ENCODE measurements at regions not wholly inside any gene's neighbourhood (a gene's known extent, or its start where the extent isn't known, plus 50 kb on each side); places are given as distances from the start of the nearest gene placed in this dataset.

GRCh38 chr15:70242951-70243685 is 145.4 kb upstream of the TLE3 start:
- Histone ChIP-seq H3K36me3 (ENCODE audit: insufficient read depth, low read length) (no peaks in the 10 kb centered on the region), H3K9ac (ENCODE audit: insufficient read length) (no peak overlapping the region), H3K9me3 (ENCODE audit: low read depth, low read length) (no peaks in the 10 kb centered on the region), H3K27ac (no peak overlapping the region), H3K4me3 (no peak overlapping the region)
- DNase-seq (ENCODE audit: low read depth, low spot score) = no peak
- TF ChIP-seq POLR2AphosphoS5 (IDR thresholded peaks at IDR 0.05; ENCODE audit: borderline replicate concordance, low read depth, low read length) (no peak), EZH2 (IDR thresholded peaks at IDR 0.05) (no peak), FOXP2 (optimal IDR thresholded peaks at IDR 0.05; ENCODE audit: control extremely low read depth, extremely low read length, insufficient read depth) (no peak)

GRCh38 chr15:70241561-70242320 is 144.0 kb upstream of the TLE3 start:
- TF ChIP-seq EZH2 (IDR thresholded peaks at IDR 0.05) = no peak
- TF ChIP-seq POLR2AphosphoS5 (IDR thresholded peaks at IDR 0.05; ENCODE audit: borderline replicate concordance, low read depth, low read length) = no peak
- no peak for TF ChIP-seq FOXP2 (optimal IDR thresholded peaks at IDR 0.05; ENCODE audit: control extremely low read depth, extremely low read length, insufficient read depth)
- Histone ChIP-seq H3K4me3 (no peak overlapping the region), H3K9ac (ENCODE audit: insufficient read length) (no peak overlapping the region), H3K9me3 (ENCODE audit: low read depth, low read length) (no peaks in the 10 kb centered on the region), H3K27ac (no peak overlapping the region), H3K36me3 (ENCODE audit: insufficient read depth, low read length) (no peaks in the 10 kb centered on the region)
- no peak for DNase-seq (ENCODE audit: low read depth, low spot score)

GRCh38 chr15:70240820-70241430 is 143.2 kb upstream of the TLE3 start:
- no peaks in the 10 kb centered on the region for H3K36me3 ChIP-seq (ENCODE audit: insufficient read depth, low read length)
- H3K9ac ChIP-seq (ENCODE audit: insufficient read length) = no peak overlapping the region
- TF ChIP-seq EZH2 (IDR thresholded peaks at IDR 0.05) (no peak), POLR2AphosphoS5 (IDR thresholded peaks at IDR 0.05; ENCODE audit: borderline replicate concordance, low read depth, low read length) (no peak), FOXP2 (optimal IDR thresholded peaks at IDR 0.05; ENCODE audit: control extremely low read depth, extremely low read length, insufficient read depth) (no peak)
- no peaks in the 10 kb centered on the region for H3K9me3 ChIP-seq (ENCODE audit: low read depth, low read length)
- H3K27ac ChIP-seq = no peak overlapping the region
- H3K4me3 ChIP-seq = no peak overlapping the region
- no peak for DNase-seq (ENCODE audit: low read depth, low spot score)

- no peaks in the 10 kb centered on the region for H3K9me3 ChIP-seq (ENCODE audit: low read depth, low read length)
- no peak for TF ChIP-seq EZH2 (IDR thresholded peaks at IDR 0.05)
- TF ChIP-seq POLR2AphosphoS5 (IDR thresholded peaks at IDR 0.05; ENCODE audit: borderline replicate concordance, low read depth, low read length) = no peak
- no peak for TF ChIP-seq FOXP2 (optimal IDR thresholded peaks at IDR 0.05; ENCODE audit: control extremely low read depth, extremely low read length, insufficient read depth)
- no peak for DNase-seq (ENCODE audit: low read depth, low spot score)
- no peak overlapping the region for H3K4me3 ChIP-seq
- no peaks in the 10 kb centered on the region for H3K36me3 ChIP-seq (ENCODE audit: insufficient read depth, low read length)
- H3K27ac ChIP-seq = no peak overlapping the region
- H3K9ac ChIP-seq (ENCODE audit: insufficient read length) = no peak overlapping the region
Measured at GRCh38 chr15:70240082-70240481, 142.4 kb upstream of the TLE3 start.

DNA sequence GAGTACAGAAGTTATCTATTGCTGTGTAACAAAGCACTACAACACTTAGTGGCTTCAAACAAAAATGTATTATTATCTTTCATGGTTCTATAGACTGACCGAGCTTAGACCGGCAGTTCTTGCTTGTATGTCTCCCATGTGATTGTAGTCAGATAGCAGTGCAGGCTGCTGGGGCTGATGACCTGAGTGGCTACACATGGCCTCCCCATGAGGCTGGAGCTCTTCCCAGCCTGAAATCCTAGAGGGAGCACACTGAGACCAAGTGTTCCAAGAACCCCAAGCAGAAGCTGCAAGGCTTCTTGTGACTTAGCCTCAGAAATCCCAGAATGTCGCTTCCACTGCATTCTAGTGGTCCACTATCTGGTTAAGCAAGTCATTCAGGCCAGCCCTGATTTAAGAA is 141.2 kb upstream of the TLE3 start:
- no peak overlapping the region for H3K27ac ChIP-seq
- TF ChIP-seq POLR2AphosphoS5 (IDR thresholded peaks at IDR 0.05; ENCODE audit: borderline replicate concordance, low read depth, low read length) (no peak), EZH2 (IDR thresholded peaks at IDR 0.05) (no peak), FOXP2 (optimal IDR thresholded peaks at IDR 0.05; ENCODE audit: control extremely low read depth, extremely low read length, insufficient read depth) (no peak)
- H3K36me3 ChIP-seq (ENCODE audit: insufficient read depth, low read length) = no peaks in the 10 kb centered on the region
- H3K4me3 ChIP-seq = no peak overlapping the region
- no peak for DNase-seq (ENCODE audit: low read depth, low spot score)
- H3K9me3 ChIP-seq (ENCODE audit: low read depth, low read length) = no peaks in the 10 kb centered on the region
- H3K9ac ChIP-seq (ENCODE audit: insufficient read length) = no peak overlapping the region

DNA sequence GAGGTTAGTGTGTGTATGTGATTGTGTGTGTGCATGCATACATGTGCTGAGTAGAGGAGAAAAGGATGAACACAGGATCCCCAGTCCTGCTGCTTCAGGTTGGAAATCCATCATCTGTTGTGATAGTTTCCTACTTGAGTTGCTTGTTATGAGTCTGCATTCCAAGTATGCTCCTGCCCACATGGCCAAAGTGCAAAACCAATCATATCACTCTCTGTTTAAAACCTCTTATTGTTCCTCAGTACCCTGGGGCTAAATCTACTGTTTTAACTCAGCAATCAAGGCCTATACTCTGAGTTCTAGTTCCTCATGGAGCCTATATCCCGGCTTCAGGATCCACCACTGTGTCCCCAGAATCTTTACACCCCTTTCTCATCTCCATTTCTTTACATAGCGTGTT is 139.9 kb upstream of the TLE3 start:
- Histone ChIP-seq H3K4me3 (no peak overlapping the region), H3K36me3 (ENCODE audit: insufficient read depth, low read length) (no peaks in the 10 kb centered on the region), H3K9me3 (ENCODE audit: low read depth, low read length) (no peaks in the 10 kb centered on the region), H3K9ac (ENCODE audit: insufficient read length) (no peak overlapping the region), H3K27ac (no peak overlapping the region)
- no peak for DNase-seq (ENCODE audit: low read depth, low spot score)
- no peak for TF ChIP-seq EZH2 (IDR thresholded peaks at IDR 0.05)
- no peak for TF ChIP-seq FOXP2 (optimal IDR thresholded peaks at IDR 0.05; ENCODE audit: control extremely low read depth, extremely low read length, insufficient read depth)
- no peak for TF ChIP-seq POLR2AphosphoS5 (IDR thresholded peaks at IDR 0.05; ENCODE audit: borderline replicate concordance, low read depth, low read length)

DNA sequence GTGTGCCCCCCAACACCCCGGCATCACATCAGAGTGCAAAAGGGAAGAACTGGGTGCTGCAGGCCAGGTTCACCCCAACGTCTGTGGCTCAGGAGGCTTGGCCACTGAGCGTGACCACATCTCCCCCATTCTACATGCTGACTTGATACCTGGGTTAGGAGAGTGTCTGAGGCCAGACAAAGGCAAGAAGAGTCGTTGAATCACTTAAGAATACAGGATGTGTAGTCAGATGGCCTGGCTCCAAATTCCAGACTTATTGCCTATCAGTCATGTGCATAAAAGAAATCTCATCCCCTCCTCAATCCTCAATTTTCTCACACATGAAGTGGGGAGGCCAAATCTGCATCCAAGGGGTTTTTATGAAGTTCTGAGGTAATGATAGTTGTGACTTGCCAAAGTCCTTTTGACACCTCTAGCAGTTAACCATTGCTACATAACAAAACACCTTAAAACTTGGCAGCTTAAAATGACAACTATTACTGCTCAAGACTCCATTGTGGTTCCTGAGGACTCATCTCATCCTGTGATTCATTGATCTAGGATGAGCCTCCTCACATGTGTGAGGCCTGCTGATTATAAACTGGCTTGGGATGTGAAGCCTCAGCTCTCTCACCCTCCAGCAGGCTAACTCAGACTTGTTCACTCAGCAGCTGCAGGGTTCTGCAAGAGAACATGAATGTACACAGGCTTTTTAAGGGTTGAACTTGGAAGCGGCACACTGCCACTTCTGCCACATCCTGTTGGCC is 138.8 kb upstream of the TLE3 start:
- Histone ChIP-seq H3K9me3 (ENCODE audit: low read depth, low read length) (no peaks in the 10 kb centered on the region; the same call in 1 of the 2 replicates), H3K4me3 (no peak overlapping the region), H3K9ac (ENCODE audit: insufficient read length) (no peak overlapping the region), H3K27ac (no peak overlapping the region), H3K36me3 (ENCODE audit: insufficient read depth, low read length) (no peaks in the 10 kb centered on the region)
- no peak for DNase-seq (ENCODE audit: low read depth, low spot score)
- TF ChIP-seq POLR2AphosphoS5 (IDR thresholded peaks at IDR 0.05; ENCODE audit: borderline replicate concordance, low read depth, low read length) = no peak
- no peak for TF ChIP-seq EZH2 (IDR thresholded peaks at IDR 0.05)
- no peak for TF ChIP-seq FOXP2 (optimal IDR thresholded peaks at IDR 0.05; ENCODE audit: control extremely low read depth, extremely low read length, insufficient read depth)

DNA sequence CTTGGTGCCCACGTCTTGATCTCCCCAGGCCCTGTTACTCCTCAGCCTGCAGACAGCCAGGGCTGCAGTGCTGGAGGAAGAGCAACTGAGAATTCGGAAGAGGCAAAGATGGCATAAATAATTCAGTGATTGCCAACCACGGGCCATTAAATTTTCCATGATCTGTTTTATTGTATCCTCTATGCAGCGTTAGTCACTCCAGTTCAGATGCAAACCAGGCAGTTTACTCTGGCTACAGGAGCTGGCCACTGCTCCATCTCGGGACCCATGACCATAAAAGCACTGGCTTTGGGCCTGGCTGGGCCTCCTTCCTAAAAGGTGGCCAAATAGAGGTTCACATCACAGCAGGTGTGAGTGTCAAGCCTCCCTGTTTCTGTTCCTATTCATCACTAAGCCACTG is 137.6 kb upstream of the TLE3 start:
- no peaks in the 10 kb centered on the region for H3K36me3 ChIP-seq (ENCODE audit: insufficient read depth, low read length)
- H3K9ac ChIP-seq (ENCODE audit: insufficient read length) = no peak overlapping the region
- TF ChIP-seq FOXP2 (optimal IDR thresholded peaks at IDR 0.05; ENCODE audit: control extremely low read depth, extremely low read length, insufficient read depth) (no peak), POLR2AphosphoS5 (IDR thresholded peaks at IDR 0.05; ENCODE audit: borderline replicate concordance, low read depth, low read length) (no peak), EZH2 (IDR thresholded peaks at IDR 0.05) (no peak)
- no peaks in the 10 kb centered on the region; the same call in 1 of the 2 replicates for H3K9me3 ChIP-seq (ENCODE audit: low read depth, low read length)
- H3K27ac ChIP-seq = no peak overlapping the region
- peak overlapping the region; percentile 5; the same call in 1 of the 2 replicates for H3K4me3 ChIP-seq
- DNase-seq (ENCODE audit: low read depth, low spot score) = no peak

All from SK-N-MC (cell line).